RWPE2 (cell line): ENCODE measurements at regions not wholly inside any gene's neighbourhood (a gene's known extent, or its start where the extent isn't known, plus 50 kb on each side); places are given as distances from the start of the nearest gene placed in this dataset.
"Not testable (repeated sequence)": the region's sequence is repeated elsewhere in the genome, so short reads cannot be mapped to it uniquely, and the experiment has no call there.

Source experiments
- ATAC-seq: fragments of 200-7000 bp; cut with Tn5 transposase; 3 replicates; pipeline ENCODE4 v1.9.1; 2021; ENCODE audit warnings: low read depth
- DNase-seq: peaks from one replicate; pipeline ENCODE4 v3.0.0-alpha.2; 2020; ENCODE audit warnings: low spot score
- H3K27ac ChIP-seq: fragments of 450-650 bp; 2 replicates; pipeline ENCODE4 v1.5.1; 2017; ENCODE audit warnings: mild to moderate bottlenecking; ENCODE audit not compliant: poor library complexity, severe bottlenecking
- H3K27me3 ChIP-seq: fragments of 250-450 bp; sonication (Bioruptor Pico); 2 replicates; pipeline ENCODE4 v1.5.1; 2021; ENCODE audit warnings: mild to moderate bottlenecking, moderate library complexity; ENCODE audit not compliant: insufficient read depth, poor library complexity, severe bottlenecking
- H3K36me3 ChIP-seq: fragments of 250-450 bp; sonication (Bioruptor Pico); 2 replicates; pipeline ENCODE4 v1.5.1; 2020; ENCODE audit warnings: low read depth, mild to moderate bottlenecking, moderate library complexity
- H3K4me1 ChIP-seq: fragments of 250-450 bp; sonication (Bioruptor Pico); 2 replicates; pipeline ENCODE4 v1.5.1; 2021; ENCODE audit warnings: mild to moderate bottlenecking, moderate library complexity; ENCODE audit not compliant: insufficient read depth, poor library complexity, severe bottlenecking
- H3K4me3 ChIP-seq: fragments of 250-450 bp; sonication (Bioruptor Pico); 2 replicates; pipeline ENCODE4 v1.5.1; 2021; ENCODE audit warnings: mild to moderate bottlenecking, moderate library complexity; ENCODE audit not compliant: severe bottlenecking
- H3K9me3 ChIP-seq: fragments of 250-450 bp; sonication (Bioruptor Pico); 2 replicates; pipeline ENCODE4 v1.5.1; 2021; ENCODE audit warnings: mild to moderate bottlenecking, moderate library complexity; ENCODE audit not compliant: severe bottlenecking
- CTCF ChIP-seq: fragments of 450-650 bp; IDR thresholded peaks from one replicate; pipeline ENCODE4 v1.5.1; 2017; ENCODE audit warnings: mild to moderate bottlenecking, moderate library complexity; ENCODE audit not compliant: poor library complexity, severe bottlenecking

- H3K36me3 ChIP-seq, H3K4me1 ChIP-seq, H3K27me3 ChIP-seq, ATAC-seq, H3K9me3 ChIP-seq, H3K4me3 ChIP-seq, DNase-seq, H3K27ac ChIP-seq: not testable (repeated sequence)
These were observed 64.5 kb downstream of the SLC30A10 start for GRCh38 chr1:219863816-219864215.

GRCh38 chr1:219862366-219862765 lies 66.0 kb downstream of the SLC30A10 start:
- H3K27ac ChIP-seq, result no peak overlapping the region
- no peak for ATAC-seq
- TF ChIP-seq CTCF, result no peak
- H3K4me1 ChIP-seq, result no peaks in the 10 kb centered on the region
- H3K9me3 ChIP-seq, result no peaks in the 10 kb centered on the region
- no peaks in the 10 kb centered on the region for H3K36me3 ChIP-seq
- no peak for DNase-seq
- no peaks in the 10 kb centered on the region for H3K27me3 ChIP-seq
- H3K4me3 ChIP-seq, result no peak overlapping the region

- no peak overlapping the region for H3K4me3 ChIP-seq
- DNase-seq (no peak), ATAC-seq (no peak)
- no peak overlapping the region for H3K27ac ChIP-seq
- TF ChIP-seq CTCF, result no peak
- no peaks in the 10 kb centered on the region for H3K4me1 ChIP-seq
- H3K9me3 ChIP-seq, result no peaks in the 10 kb centered on the region
- no peaks in the 10 kb centered on the region for H3K36me3 ChIP-seq
- H3K27me3 ChIP-seq, result no peaks in the 10 kb centered on the region
These were observed 69.4 kb downstream of the SLC30A10 start for GRCh38 chr1:219858980-219859379.

GRCh38 chr1:219847215-219847855 lies 81.0 kb downstream of the SLC30A10 start:
- no peaks in the 10 kb centered on the region for H3K4me1 ChIP-seq
- no peak for DNase-seq
- no peaks in the 10 kb centered on the region for H3K27me3 ChIP-seq
- H3K9me3 ChIP-seq, result no peaks in the 10 kb centered on the region
- ATAC-seq, result no peak
- H3K4me3 ChIP-seq, result no peak overlapping the region
- no peaks in the 10 kb centered on the region for H3K36me3 ChIP-seq
- no peak overlapping the region for H3K27ac ChIP-seq
- no peak for TF ChIP-seq CTCF

- ATAC-seq, DNase-seq, H3K27me3 ChIP-seq, H3K9me3 ChIP-seq, H3K27ac ChIP-seq, H3K4me1 ChIP-seq, H3K4me3 ChIP-seq, H3K36me3 ChIP-seq: not testable (repeated sequence)
These were observed 88.8 kb downstream of the SLC30A10 start for GRCh38 chr1:219839595-219839994.

- DNase-seq (no peak), ATAC-seq (no peak)
- Histone ChIP-seq H3K4me3 (no peak overlapping the region), H3K9me3 (no peaks in the 10 kb centered on the region), H3K36me3 (no peaks in the 10 kb centered on the region), H3K27me3 (no peaks in the 10 kb centered on the region), H3K27ac (no peak overlapping the region), H3K4me1 (no peaks in the 10 kb centered on the region)
- TF ChIP-seq CTCF, result peak; percentile 22
These were observed 90.4 kb downstream of the SLC30A10 start for GRCh38 chr1:219837994-219838294.
